SH-SY5Y (cell line): ENCODE measurements at regions not wholly inside any gene's neighbourhood (a gene's known extent, or its start where the extent isn't known, plus 50 kb on each side); places are given as distances from the start of the nearest gene placed in this dataset.

Experiments used
- GATA2 ChIP-seq: IDR thresholded peaks from 2 replicates; pipeline ENCODE4 v1.6.1; 2011; ENCODE audit warnings: mild to moderate bottlenecking, low read depth, low read length
- GATA3 ChIP-seq: IDR thresholded peaks from 2 replicates; pipeline ENCODE4 v1.6.1; 2011; ENCODE audit warnings: low read depth, mild to moderate bottlenecking, low read length, moderate library complexity

DNA sequence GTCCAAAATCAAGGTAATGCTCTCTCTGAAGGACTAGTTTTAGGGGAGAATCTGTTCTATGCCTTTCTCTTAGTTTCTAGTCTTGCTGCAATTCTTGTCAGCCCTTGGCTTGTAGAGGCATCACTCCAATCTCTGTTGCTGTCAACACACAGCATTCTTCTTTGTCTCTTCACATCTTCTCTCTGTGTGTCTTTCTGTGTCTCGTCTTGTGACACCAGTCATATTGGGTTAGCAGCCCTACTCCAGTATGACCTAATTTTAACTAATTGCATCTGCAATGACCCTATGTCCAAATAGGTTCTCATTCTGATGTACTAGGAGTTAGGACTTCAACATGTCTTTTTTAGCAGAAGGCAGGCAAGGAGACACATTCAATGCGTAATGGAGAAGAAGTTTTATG, 1110.6 kb downstream of the DTWD2 start:
- no peak for TF ChIP-seq GATA2
- no peak for TF ChIP-seq GATA3

DNA sequence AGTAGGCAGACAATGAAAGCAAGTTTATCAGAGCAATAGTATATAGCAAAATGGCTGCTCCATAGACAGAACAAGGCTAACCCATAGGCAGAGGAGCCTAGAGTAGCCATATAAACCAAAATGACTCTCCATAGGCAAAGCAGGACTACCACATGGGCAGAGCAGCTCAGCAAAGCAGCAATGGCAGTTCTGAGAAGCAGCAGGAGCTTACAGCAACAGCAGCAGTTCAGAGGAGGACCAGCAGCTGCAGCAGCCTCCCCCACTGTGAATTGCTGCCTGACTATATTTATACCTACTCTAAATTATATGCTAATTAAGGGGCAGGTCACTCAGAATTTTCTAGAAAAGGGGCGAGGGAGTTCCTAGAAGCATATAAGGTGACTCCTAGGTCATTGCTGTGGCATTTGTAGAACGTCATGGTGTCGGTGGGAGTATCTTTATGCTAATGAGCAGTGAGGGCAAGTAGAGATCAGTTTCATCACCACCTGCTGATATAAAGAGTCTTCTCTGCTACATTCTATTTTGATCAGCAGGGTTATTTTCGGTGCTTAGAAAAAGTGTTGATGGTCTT, 1115.5 kb downstream of the DTWD2 start:
- TF ChIP-seq GATA3 (no peak), GATA2 (no peak)

DNA sequence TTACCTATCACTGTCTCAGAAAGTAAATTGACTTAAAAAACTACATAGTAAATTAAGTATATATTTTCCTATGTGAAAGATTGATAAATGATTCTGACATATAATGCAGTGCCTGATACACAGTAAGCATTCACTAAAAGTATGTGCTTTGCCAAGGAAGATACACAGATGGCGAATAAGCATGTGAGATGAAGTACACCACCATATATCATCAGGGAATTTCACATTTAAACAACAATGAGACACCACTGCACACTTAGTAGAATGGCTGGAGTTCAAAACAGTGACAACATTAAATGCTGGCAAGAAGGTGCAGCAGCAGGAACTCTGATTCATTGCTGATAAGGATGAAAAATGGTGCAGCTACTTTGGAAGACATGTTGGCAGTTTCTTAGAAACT, 1118.8 kb downstream of the DTWD2 start:
- TF ChIP-seq GATA3: no peak
- no peak for TF ChIP-seq GATA2

DNA sequence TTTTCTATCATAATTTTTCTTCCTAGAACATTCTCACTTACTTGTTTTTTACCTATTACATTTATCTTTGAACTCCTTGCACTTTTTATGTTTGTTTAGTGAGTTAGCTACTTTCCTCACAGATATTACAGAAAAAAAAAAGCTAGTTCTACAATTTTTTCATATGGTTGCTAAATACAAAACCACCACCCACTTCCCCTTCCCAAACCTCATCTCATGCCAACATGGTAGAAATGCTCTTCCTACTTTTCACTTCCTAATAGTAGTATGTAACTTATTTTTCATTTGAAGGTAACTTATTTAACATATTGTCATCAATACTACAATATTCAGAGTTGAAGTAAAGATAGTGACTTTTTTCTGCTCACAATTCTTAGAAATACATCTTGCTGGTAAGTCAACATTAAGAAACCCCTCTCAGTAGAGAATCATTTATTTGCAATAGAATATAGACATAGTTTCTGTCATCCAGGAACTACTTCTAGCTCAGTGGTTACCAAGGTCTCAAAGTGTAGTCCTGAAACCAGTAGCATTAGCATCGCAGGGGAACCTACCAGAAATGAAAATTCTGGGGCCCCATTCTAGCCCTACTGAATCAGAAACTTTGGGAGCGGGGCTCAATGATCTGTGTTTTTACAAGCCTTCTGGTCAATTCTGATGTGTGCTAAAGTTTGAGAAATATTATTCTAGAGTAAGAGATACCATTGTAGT, 1124.6 kb downstream of the DTWD2 start:
- no peak for TF ChIP-seq GATA3
- TF ChIP-seq GATA2: no peak

DNA sequence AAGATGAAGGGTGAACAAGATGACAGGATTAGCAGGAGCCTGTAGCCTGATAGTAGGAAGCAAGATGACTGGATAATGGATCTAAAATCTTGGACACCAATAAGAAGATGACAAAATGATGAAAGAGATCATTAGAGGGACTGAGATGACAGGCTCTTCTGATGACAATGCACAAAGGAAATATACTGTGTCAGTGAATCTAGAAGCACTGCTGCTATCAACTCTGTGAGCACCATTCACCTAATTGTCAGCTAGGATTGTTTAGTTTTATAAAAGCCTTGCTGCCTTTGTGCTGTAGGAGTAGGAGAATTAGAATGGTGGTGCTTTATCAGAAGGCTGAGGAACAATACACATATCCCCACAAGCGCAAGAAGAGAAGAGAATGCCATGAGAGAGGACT, 1127.8 kb downstream of the DTWD2 start:
- TF ChIP-seq GATA2 (no peak), GATA3 (no peak)

DNA sequence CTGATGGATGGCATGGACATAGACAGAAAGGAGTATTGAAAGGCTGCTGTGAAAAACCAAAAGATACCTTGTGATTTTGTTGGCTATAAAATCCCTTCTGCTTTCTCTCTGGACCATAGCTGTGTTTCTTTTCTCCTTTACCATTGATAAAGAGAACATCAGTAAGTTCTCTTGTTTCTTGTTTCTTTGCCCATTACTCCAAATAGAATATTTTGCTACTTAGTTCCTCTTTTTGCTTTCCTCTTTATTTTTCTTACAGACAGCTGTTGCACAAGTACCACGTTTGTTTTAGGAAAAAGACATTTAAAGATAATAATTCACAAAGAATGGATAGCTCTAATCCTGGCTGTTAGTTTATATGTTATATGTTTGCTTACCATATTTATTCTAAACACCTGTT, 1129.2 kb downstream of the DTWD2 start:
- TF ChIP-seq GATA2: no peak

DNA sequence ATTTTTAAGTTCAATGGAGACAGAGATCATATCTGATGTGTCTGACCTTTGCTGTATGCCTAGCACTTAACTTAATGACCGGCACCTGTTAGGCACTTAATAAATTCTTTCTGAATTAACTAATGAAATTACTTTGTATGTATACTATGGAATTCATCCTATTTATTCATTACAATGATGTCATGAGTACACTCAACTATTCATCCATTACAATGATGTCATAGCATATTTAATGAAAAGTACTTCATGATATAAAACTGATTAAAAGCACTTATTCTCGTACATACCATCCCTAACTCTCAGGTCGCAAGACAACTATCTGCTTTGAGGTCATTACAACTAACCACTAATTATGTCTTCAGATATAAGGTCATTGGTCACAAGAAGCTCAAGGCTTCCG, 1131.6 kb downstream of the DTWD2 start:
- TF ChIP-seq GATA2: no peak
- TF ChIP-seq GATA3: no peak

DNA sequence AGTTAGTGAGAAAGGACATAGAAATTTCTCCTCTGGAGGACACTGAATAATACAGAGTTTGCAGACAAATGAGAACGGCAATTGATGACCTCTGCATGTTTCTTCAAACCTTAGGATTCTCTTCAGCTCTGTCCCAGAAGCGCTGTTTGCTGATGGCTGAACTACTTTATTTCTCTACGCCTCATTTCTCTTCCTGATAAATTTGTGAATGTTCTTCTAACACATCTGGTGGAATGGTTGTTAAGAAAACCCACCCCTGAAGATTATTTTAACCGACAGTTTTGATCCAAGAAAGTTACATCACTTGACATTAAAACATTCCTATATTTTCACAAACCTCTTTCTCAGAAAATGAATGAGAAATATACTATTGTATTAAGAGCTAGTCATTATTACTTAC, 1150.6 kb downstream of the DTWD2 start:
- no peak for TF ChIP-seq GATA3
- TF ChIP-seq GATA2: no peak

DNA sequence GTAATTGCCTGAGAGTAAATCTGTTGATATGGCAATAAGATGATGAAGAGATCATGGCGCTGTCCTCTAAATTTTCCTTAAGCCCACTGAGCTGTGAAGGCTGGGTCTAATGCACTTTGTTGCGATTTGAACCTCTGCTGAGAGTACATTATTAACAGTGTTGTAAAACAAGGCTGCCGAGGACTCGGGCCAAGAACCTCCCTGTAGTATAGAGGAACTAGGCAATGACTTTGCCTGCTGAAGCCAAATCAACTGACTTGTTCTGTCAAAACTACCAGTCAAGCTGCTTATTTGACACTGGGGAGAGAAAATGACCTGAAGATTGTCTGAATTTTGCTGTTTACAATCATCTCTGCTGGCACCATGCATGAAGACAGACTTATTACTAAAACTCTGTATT, 1154.7 kb downstream of the DTWD2 start:
- TF ChIP-seq GATA2: no peak

DNA sequence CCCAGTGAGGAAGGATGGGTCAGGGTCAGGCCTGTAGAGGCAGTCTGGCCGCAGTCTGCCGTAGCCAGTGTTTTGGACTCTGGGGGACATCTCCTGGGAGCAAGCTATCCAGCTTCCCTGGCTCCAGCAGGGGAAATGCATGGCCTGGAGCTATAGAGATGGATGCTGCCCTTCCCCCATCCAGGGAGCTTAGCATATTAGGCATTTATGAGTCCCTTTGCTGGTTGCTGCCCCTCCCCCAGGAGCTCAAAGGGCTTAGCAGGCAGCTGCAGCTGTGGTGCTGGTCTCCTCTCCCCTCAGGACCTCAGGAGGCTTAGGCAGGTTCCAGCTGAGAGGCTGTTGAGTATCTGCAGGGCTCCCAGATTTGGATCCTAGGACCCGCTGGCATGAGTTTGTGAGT, 1158.7 kb downstream of the DTWD2 start:
- TF ChIP-seq GATA2: no peak
- no peak for TF ChIP-seq GATA3

DNA sequence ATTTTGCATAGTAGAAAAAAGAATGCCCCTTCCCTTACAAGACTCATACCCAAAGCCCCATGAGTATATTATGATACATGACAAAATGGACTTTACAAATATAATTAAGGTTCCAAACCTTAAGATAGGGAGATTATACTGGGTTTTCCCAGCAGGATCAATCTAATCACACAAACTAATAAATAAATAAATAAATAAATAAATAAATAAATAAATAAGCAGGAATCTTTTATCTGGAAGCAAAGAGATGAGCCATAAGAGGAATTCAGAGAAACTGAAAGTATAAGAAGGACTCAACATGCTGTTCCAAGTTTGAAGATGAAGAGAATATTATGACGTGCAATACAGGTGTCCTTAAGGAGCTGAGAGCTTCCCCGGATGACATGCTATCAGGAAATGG, 1174.5 kb downstream of the DTWD2 start:
- no peak for TF ChIP-seq GATA3
- no peak for TF ChIP-seq GATA2

DNA sequence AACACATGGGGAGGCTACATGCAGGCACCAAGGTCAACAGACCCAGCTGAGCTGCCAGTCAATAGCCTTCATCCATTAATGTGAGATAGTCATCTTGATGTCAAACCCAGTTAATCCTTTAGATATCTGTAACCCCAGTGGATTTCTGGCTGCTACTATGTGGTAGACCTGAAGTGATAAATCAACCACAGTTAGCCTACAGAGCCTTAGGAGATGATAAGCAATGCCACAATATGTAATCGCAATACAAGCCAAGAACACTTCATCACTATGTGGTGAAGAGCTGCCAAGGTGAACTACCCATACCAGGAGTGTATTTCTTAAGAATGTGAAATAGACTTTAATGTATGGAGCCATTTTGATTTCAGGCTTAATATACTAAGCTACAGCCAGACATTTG, 1175.5 kb downstream of the DTWD2 start:
- TF ChIP-seq GATA3: no peak
- TF ChIP-seq GATA2: no peak

DNA sequence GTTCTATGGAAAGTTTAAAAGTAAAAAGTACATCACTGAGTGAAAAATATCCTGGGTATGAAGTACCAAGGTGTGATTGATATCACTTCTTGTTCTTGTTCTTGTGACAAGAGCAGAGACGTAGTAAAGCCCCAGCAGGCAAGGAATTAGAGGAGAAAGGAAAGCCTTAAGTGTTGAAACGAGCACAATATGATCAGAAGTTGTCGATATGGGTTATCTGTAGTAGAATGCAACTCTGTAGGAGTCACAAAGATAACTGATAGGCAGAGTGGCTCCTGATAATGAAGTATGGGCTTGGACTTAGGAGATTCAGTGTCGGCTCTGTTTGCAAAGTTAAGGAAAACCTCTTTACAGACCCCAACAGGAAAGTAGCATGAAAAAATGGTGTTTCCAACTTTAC, 1179.1 kb downstream of the DTWD2 start:
- TF ChIP-seq GATA3 (no peak), GATA2 (no peak)

DNA sequence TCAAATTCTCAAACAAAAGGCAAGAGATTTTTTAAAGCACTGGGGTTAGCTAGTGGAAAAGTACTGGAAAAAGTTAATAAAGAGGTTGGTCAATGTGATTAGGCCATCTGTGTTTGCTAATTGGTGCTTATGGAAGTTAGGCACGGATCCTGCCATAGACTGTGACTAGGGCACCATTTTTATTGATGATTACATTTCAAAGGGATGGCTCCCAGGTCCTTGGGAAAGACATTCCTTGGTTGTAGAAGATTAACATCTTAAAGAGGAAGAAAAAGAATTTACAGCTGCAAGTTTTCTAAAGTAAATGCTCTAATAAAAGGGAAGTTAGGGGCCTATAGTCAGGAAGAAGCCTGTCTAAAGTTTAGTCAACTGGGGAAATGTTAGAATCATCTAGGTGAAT, 1183.3 kb downstream of the DTWD2 start:
- no peak for TF ChIP-seq GATA2
- TF ChIP-seq GATA3: no peak

DNA sequence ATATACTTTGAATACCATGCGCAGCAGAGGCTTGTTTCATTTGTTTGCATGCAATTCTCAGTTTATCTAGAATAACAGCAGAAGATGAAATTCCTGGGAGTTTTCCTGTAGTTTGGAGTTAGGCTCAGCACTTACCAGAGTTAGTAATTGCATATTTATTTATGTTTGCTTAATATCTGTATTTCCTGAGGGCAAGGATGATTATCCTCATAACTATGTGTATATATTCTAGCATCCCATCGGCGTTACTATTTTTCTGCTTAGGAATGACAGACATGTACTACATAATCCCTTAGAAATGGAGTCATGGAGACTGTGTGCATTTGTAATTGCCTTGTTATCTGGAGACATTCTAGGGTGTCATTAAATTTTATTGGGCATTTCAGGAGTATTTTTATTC, 1184.8 kb downstream of the DTWD2 start:
- TF ChIP-seq GATA2 (no peak), GATA3 (no peak)

DNA sequence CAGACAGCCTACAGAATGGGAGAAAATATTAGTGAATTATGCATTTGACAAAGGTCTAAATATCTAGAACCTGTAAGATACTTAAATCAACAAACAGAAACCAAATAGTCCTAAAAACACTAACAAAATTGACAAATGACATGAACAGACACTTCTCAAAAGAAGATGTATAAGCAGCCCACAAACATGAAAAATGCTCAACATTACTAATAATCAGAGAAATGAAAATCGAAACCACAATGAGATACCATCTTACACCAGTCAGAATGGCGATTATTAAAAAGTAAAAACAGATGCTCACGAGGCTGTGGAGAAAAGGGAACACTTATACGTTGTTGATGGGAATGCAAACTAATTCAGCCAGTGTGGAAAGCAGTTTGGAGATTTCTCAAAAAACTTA, 1186.8 kb downstream of the DTWD2 start:
- TF ChIP-seq GATA3 (no peak), GATA2 (no peak)
